OCI-LY1 (cell line): ENCODE measurements at regions not wholly inside any gene's neighbourhood (a gene's known extent, or its start where the extent isn't known, plus 50 kb on each side); places are given as distances from the start of the nearest gene placed in this dataset.
A peak's percentile ranks its signal among the peaks of the same experiment; 100 is the strongest.

Experiments
- H2AFZ ChIP-seq: fragments of 200-600 bp; sonication (generic), shearing (Covaris generic); 2 replicates; pipeline ENCODE4 v1.6.0; 2014; ENCODE audit warnings: antibody characterized with exemption, mild to moderate bottlenecking, low read length
- H3F3A ChIP-seq: fragments of 200-600 bp; sonication (generic), shearing (Covaris generic); 2 replicates; pipeline ENCODE4 v1.6.0; 2014; ENCODE audit warnings: mild to moderate bottlenecking, antibody characterized with exemption, low read length, moderate library complexity; ENCODE audit not compliant: insufficient read depth
- H3K27ac ChIP-seq: fragments of 200-600 bp; sonication (generic); 2 replicates; pipeline ENCODE4 v1.5.1; 2014; ENCODE audit warnings: low read length, mixed run types, mild to moderate bottlenecking, low read depth; ENCODE audit not compliant: poor library complexity, severe bottlenecking
- H3K27me3 ChIP-seq: fragments of 200-600 bp; sonication (generic); 2 replicates; pipeline ENCODE4 v1.6.0; 2014; ENCODE audit warnings: antibody characterized with exemption, mild to moderate bottlenecking, low read length, moderate library complexity; ENCODE audit not compliant: insufficient read depth
- H3K36me3 ChIP-seq: fragments of 200-600 bp; sonication (generic); 2 replicates; pipeline ENCODE4 v1.6.1; 2014; ENCODE audit warnings: mild to moderate bottlenecking, antibody characterized with exemption, low read length, moderate library complexity, mixed read lengths; ENCODE audit not compliant: insufficient read depth
- H3K4me1 ChIP-seq: fragments of 200-600 bp; sonication (generic); 2 replicates; pipeline ENCODE4 v1.5.1; 2014; ENCODE audit warnings: mild to moderate bottlenecking, low read length, moderate library complexity; ENCODE audit not compliant: insufficient read depth, severe bottlenecking
- H3K4me2 ChIP-seq: fragments of 200-600 bp; sonication (generic), shearing (Covaris generic); 2 replicates; pipeline ENCODE4 v1.6.1; 2014; ENCODE audit warnings: low read length
- H3K4me3 ChIP-seq: fragments of 200-600 bp; sonication (generic); 2 replicates; pipeline ENCODE4 v1.5.1; 2014; ENCODE audit warnings: low read length, low read depth, mild to moderate bottlenecking, mixed read lengths; ENCODE audit not compliant: poor library complexity, severe bottlenecking
- H3K79me2 ChIP-seq: fragments of 200-600 bp; shearing (Covaris generic); 2 replicates; pipeline ENCODE4 v1.6.1; 2016; ENCODE audit warnings: mixed run types, low read length, mixed read lengths; ENCODE audit not compliant: insufficient read depth
- H3K9ac ChIP-seq: fragments of 200-600 bp; sonication (generic), shearing (Covaris generic); 2 replicates; pipeline ENCODE4 v1.6.1; 2014; ENCODE audit warnings: mild to moderate bottlenecking, low read length, mixed read lengths
- H3K9me2 ChIP-seq: fragments of 200-600 bp; sonication (generic), shearing (Covaris generic); 2 replicates; pipeline ENCODE4 v1.6.1; 2014; ENCODE audit warnings: low read depth, mild to moderate bottlenecking, low read length, mixed read lengths
- H3K9me3 ChIP-seq: fragments of 200-600 bp; shearing (Covaris generic); 2 replicates; pipeline ENCODE4 v1.6.1; 2014; ENCODE audit warnings: low read length, mixed read lengths
- H4K20me1 ChIP-seq: fragments of 200-600 bp; sonication (generic), shearing (Covaris generic); 2 replicates; pipeline ENCODE4 v1.6.0; 2016; ENCODE audit warnings: mild to moderate bottlenecking, low read length; ENCODE audit not compliant: insufficient read depth
- CTCF ChIP-seq: fragments of 200-600 bp; sonication (generic), shearing (Covaris generic); IDR thresholded peaks from 2 replicates; pipeline ENCODE4 v1.5.1; 2017; ENCODE audit warnings: mild to moderate bottlenecking, antibody characterized with exemption, low read length, moderate library complexity, mixed read lengths
- EZH2 ChIP-seq: fragments of 200-600 bp; sonication (generic), shearing (Covaris generic); IDR thresholded peaks from 2 replicates; pipeline ENCODE4 v1.8.0; 2017; ENCODE audit warnings: borderline replicate concordance, mixed run types, mild to moderate bottlenecking, antibody characterized with exemption, low read length, moderate library complexity, mixed read lengths

DNA sequence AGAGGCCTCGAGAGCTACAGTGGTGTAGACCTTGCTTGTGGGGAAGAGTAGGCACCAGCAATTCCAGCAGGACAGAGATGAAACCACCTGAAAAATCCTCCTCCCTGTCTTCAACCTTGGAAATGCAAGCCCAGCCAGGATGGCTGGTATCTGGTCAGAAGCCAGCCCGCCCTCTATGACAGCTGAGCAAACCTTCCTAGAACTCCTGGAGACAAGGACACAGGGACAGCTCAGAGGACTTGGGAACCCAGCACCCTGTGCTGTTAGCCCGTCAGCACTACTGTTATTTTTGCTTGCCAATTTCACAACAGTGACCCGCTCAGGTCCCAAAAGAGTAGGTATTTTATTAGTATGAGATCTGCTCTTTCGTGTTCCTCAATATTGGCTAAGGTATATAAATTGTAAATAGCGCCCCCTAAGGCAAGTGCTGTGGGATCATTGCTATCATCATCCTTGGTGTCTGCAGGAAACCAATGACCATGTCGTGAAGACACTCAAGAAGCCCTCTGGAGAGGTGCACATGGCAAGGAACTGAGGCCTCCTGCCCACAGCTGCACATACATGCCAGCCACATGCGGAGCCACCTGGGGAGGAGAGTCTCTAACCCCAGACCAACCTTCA lies 156.5 kb upstream of the CHST15 start:
- Histone ChIP-seq H3K9me3 (peaks cover 3% of the 10 kb centered on the region; the same call in 1 of the 2 replicates), H3F3A (no peaks in the 10 kb centered on the region), H2AFZ (no peak overlapping the region), H3K27me3 (peaks cover 5% of the 10 kb centered on the region; the same call in 1 of the 2 replicates), H3K4me3 (no peak overlapping the region), H3K4me1 (no peaks in the 10 kb centered on the region), H3K27ac (no peak overlapping the region), H4K20me1 (no peaks in the 10 kb centered on the region), H3K79me2 (no peaks in the 10 kb centered on the region), H3K9ac (no peak overlapping the region), H3K4me2 (no peak overlapping the region), H3K9me2 (no peaks in the 10 kb centered on the region), H3K36me3 (no peaks in the 10 kb centered on the region; the same call in 1 of the 2 replicates)
- TF ChIP-seq EZH2 (no peak), CTCF (peak; percentile 64)

DNA sequence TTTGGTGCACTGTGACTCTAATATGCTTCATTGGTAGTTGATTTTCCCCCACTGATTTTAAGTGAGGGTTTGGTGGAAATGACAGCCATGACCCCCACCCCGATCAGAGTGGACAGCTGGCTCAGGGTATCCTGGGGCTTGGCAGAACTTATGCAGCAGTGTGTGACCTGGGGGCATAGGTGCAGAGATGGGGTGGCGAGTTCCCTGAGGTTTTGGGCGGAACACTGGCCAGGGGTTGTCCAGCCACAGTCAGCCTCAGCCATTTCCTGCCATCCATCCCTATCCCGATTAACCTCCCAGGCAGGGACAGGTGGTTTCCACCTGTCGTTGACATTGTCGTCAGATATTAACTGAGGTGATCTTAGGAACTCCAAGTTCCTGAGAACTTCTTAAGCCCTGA lies 155.8 kb upstream of the CHST15 start:
- H3K4me3 ChIP-seq, result no peak overlapping the region
- no peaks in the 10 kb centered on the region for H3F3A ChIP-seq
- H3K9ac ChIP-seq, result no peak overlapping the region
- no peak overlapping the region for H2AFZ ChIP-seq
- H3K36me3 ChIP-seq, result no peaks in the 10 kb centered on the region; the same call in 1 of the 2 replicates
- H3K9me3 ChIP-seq, result no peaks in the 10 kb centered on the region
- no peak for TF ChIP-seq CTCF
- TF ChIP-seq EZH2, result no peak
- no peak overlapping the region for H3K4me2 ChIP-seq
- no peaks in the 10 kb centered on the region for H3K4me1 ChIP-seq
- H3K27ac ChIP-seq, result no peak overlapping the region
- no peaks in the 10 kb centered on the region for H3K9me2 ChIP-seq
- no peaks in the 10 kb centered on the region; the same call in 1 of the 2 replicates for H3K27me3 ChIP-seq
- H4K20me1 ChIP-seq, result no peaks in the 10 kb centered on the region
- no peaks in the 10 kb centered on the region for H3K79me2 ChIP-seq

DNA sequence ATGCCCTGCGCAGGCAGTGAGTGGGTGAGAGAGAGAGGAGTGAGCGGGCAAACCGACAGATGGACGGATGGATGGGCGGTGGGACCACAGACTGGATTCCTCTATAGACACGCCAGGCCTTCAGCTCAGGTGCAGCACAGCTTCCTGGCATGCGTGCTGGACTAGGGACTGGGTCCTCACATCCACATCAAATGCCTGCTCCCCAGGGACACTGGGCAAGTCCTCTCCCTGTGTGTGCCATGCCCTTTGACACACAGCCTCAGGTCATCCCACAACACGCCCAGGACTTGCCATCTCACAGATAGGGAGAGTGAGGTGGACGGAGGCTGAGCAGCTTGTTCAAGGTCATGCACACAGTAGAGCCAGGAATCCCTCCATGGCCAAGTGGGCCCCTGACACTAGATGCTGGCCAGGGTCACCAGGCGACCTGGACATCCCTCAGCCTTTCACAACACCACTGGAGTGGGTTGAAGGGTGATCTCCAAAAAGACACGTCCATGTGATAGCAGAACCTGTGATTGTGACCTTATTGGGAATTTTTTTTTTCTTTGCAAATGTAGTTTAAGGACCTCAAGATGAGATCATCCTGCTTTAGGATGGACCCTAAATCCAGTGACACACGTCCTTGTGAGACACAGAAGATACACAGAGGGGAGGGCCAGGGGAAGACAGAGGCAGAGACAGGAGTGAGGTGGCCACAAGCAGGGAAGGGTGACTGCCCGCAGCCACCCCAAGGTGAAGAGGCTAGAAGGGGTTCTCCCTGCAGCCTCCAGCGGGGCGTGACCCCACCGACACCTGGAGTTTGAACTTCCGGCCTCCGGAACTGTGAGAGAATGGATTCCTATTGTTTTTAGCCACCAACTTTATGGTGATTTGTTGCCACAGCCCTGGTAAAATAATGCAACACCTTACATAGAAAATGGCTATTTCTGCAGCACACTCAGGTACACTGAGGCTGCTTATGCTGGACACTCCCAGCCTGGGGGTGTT lies 155.0 kb upstream of the CHST15 start:
- H3K4me1 ChIP-seq, result no peaks in the 10 kb centered on the region
- TF ChIP-seq CTCF (no peak), EZH2 (no peak)
- no peak overlapping the region for H3K27ac ChIP-seq

More for the DNA sequence above, 155.0 kb upstream of the CHST15 start:
- Histone ChIP-seq H3F3A (no peaks in the 10 kb centered on the region), H3K9me3 (no peaks in the 10 kb centered on the region), H3K79me2 (no peaks in the 10 kb centered on the region), H3K9me2 (no peaks in the 10 kb centered on the region), H3K9ac (no peak overlapping the region), H3K36me3 (no peaks in the 10 kb centered on the region), H3K4me2 (no peak overlapping the region), H3K27me3 (no peaks in the 10 kb centered on the region; the same call in 1 of the 2 replicates), H3K4me3 (no peak overlapping the region), H4K20me1 (no peaks in the 10 kb centered on the region), H2AFZ (no peak overlapping the region)
